Fibroblast of lung (primary cell): ENCODE measurements at regions not wholly inside any gene's neighbourhood (a gene's known extent, or its start where the extent isn't known, plus 50 kb on each side); places are given as distances from the start of the nearest gene placed in this dataset.

Experiments
- CTCF ChIP-seq, 2 donors: IDR thresholded peaks in 1 of 2; conservative IDR thresholded peaks in 1 of 2; 1 replicate in 1 of 2; 2 replicates in 1 of 2; pipeline ENCODE4 v1.5.1; 2011 to 2012; ENCODE audit warnings: low read length in 2 of 2, control low read depth in 1 of 2, inconsistent platforms in 1 of 2, low read depth in 1 of 2, mild to moderate bottlenecking in 1 of 2
- EZH2 ChIP-seq: IDR thresholded peaks from 2 replicates; pipeline ENCODE4 v1.5.1; 2012; ENCODE audit warnings: low read length, control low read depth, mild to moderate bottlenecking; ENCODE audit errors: missing control alignments

- TF ChIP-seq CTCF (conservative IDR thresholded peaks at IDR 0.05 in 1 of 2, IDR thresholded peaks at IDR 0.05 in 1 of 2; ENCODE audit: low read depth in 1 of 2, low read length in 2 of 2) = no peak
- no peak for TF ChIP-seq EZH2
Observed at GRCh38 chr9:115191667-115192066, 73.7 kb upstream of the TNC start.
